ENCODE measurements at regions not wholly inside any gene's neighbourhood (a gene's known extent, or its start where the extent isn't known, plus 50 kb on each side); places are given as distances from the start of the nearest gene placed in this dataset.

- TF ChIP-seq CTCF (IDR thresholded peaks at IDR 0.05), result no peak
- TF ChIP-seq POLR2A (IDR thresholded peaks at IDR 0.05), result no peak
- TF ChIP-seq EP300 (IDR thresholded peaks at IDR 0.05), result no peak
Measured at GRCh38 chr5:74259572-74259971, 381.0 kb downstream of the ENC1 start.

All from ovary (tissue), 3 donors.